PFSK-1 (cell line): ENCODE measurements at regions not wholly inside any gene's neighbourhood (a gene's known extent, or its start where the extent isn't known, plus 50 kb on each side); places are given as distances from the start of the nearest gene placed in this dataset.

Source experiments
- FOXP2 ChIP-seq: optimal IDR thresholded peaks from 2 replicates; pipeline ENCODE3; 2011; ENCODE audit warnings: borderline replicate concordance, control low read depth, inconsistent platforms; ENCODE audit not compliant: insufficient read depth; ENCODE audit errors: extremely low read length, extremely low read depth
- POLR2AphosphoS5 ChIP-seq: IDR thresholded peaks from 2 replicates; pipeline ENCODE4 v1.6.1; 2012; ENCODE audit warnings: low read depth, mild to moderate bottlenecking, control low read depth, low read length, moderate library complexity
- REST ChIP-seq, 2 experiments: IDR thresholded peaks; 2 replicates each; pipeline versions ENCODE4 v1.6.1 to v1.8.0; 2011 to 2012; ENCODE audit warnings: low read depth in 2 of 2, low read length in 2 of 2, control low read depth in 1 of 2, inconsistent platforms in 1 of 2, mild to moderate bottlenecking in 1 of 2, moderate library complexity in 1 of 2; ENCODE audit not compliant: insufficient read depth in 1 of 2
- SIN3A ChIP-seq: IDR thresholded peaks from 2 replicates; pipeline ENCODE4 v1.6.1; 2012; ENCODE audit warnings: mild to moderate bottlenecking, low read length, moderate library complexity, borderline replicate concordance; ENCODE audit not compliant: insufficient read depth
- TAF1 ChIP-seq: IDR thresholded peaks from 2 replicates; pipeline ENCODE4 v1.6.1; 2012; ENCODE audit warnings: low read length, control low read depth, borderline replicate concordance; ENCODE audit not compliant: insufficient read depth

- no peak for TF ChIP-seq REST (IDR thresholded peaks at IDR 0.05; ENCODE audit: insufficient read depth in 1 of 2, low read depth in 2 of 2, low read length in 2 of 2)
- no peak for TF ChIP-seq POLR2AphosphoS5
- TF ChIP-seq SIN3A, result no peak
- no peak for TF ChIP-seq TAF1
- no peak for TF ChIP-seq FOXP2
Observed at GRCh38 chr14:32022525-32022924, 54.6 kb upstream of the ARHGAP5 start.
